Thymus (tissue), 11 donors: ENCODE measurements at regions not wholly inside any gene's neighbourhood (a gene's known extent, or its start where the extent isn't known, plus 50 kb on each side); places are given as distances from the start of the nearest gene placed in this dataset.

Experiments used
- DNase-seq, 9 donors: peaks; one replicate each; pipeline ENCODE4 v3.0.0-alpha.2; 2013; ENCODE audit warnings: low spot score in 9 of 9, low read depth in 6 of 9, missing footprints in 1 of 9
- H3K27ac ChIP-seq, 2 donors: one replicate each; pipeline ENCODE4 v1.5.1; 2013; ENCODE audit warnings: control low read depth in 1 of 2, low read depth in 1 of 2, low read length in 1 of 2, mild to moderate bottlenecking in 1 of 2, moderate library complexity in 1 of 2
- H3K27me3 ChIP-seq, 2 donors: one replicate each; pipeline ENCODE4 v1.5.1; 2013; ENCODE audit warnings: low read length in 1 of 2; ENCODE audit not compliant: control insufficient read depth in 2 of 2, insufficient read depth in 1 of 2
- H3K36me3 ChIP-seq, 2 donors: one replicate each; pipeline ENCODE4 v1.5.1; 2013; ENCODE audit warnings: low read length in 1 of 2, mild to moderate bottlenecking in 1 of 2, moderate library complexity in 1 of 2; ENCODE audit not compliant: control insufficient read depth in 2 of 2, insufficient read depth in 2 of 2
- H3K4me1 ChIP-seq, 2 donors: one replicate each; pipeline ENCODE4 v1.5.1; 2013; ENCODE audit warnings: low read length in 2 of 2; ENCODE audit not compliant: control insufficient read depth in 2 of 2, insufficient read depth in 2 of 2
- H3K4me3 ChIP-seq, 2 donors: one replicate each; pipeline ENCODE4 v1.5.1; 2013; ENCODE audit warnings: low read length in 2 of 2, control low read depth in 1 of 2, mild to moderate bottlenecking in 1 of 2
- H3K9me3 ChIP-seq, 2 donors: one replicate each; pipeline ENCODE4 v1.5.1; 2013; ENCODE audit warnings: low read length in 1 of 2, mild to moderate bottlenecking in 1 of 2; ENCODE audit not compliant: control insufficient read depth in 2 of 2, insufficient read depth in 1 of 2
- WGBS: extraction: QIAGEN DNeasy Blood & Tissue Kit; methylation state at CpG from one replicate; pipeline ENCODE4 v1.1.7; 2013; 5-methylcytosine and 5-hydroxymethylcytosine counted together
- donor health status: healthy.

- Histone ChIP-seq H3K27me3 (no peaks in the 10 kb centered on the region), H3K36me3 (no peaks in the 10 kb centered on the region), H3K27ac (no peak overlapping the region), H3K4me1 (no peaks in the 10 kb centered on the region), H3K9me3 (no peaks in the 10 kb centered on the region), H3K4me3 (no peak overlapping the region)
- DNase-seq, result no peak
Observed at GRCh38 chr6:116982401-116982800, 105.4 kb downstream of the RFX6 start.

DNA sequence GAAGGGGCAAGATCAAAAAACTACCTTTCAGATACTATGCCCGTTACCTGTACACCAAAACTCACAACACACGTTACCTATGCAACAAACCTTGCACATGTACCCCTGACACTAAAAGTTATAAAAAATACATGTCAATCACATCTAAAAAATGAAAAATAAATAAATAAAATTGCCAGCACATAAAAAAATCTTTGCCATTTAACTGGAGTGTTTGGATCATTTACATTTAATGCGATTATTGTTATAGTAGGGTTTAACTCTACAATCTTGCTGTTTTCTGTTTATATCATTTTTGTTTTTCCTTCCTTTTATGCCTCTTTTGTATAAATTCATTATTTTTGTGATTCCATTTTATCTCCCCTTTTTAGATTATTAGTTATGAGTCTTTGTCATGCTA, 106.3 kb downstream of the RFX6 start:
- WGBS, result 96% methylated on average over 3 of the region's 3 CpGs
- Histone ChIP-seq H3K9me3 (no peaks in the 10 kb centered on the region), H3K36me3 (no peaks in the 10 kb centered on the region), H3K27ac (no peak overlapping the region), H3K4me1 (no peaks in the 10 kb centered on the region), H3K27me3 (no peaks in the 10 kb centered on the region), H3K4me3 (no peak overlapping the region)
- no peak for DNase-seq

GRCh38 chr6:116986819-116987218, 109.8 kb downstream of the RFX6 start:
- DNase-seq, result no peak
- Histone ChIP-seq H3K4me1 (no peaks in the 10 kb centered on the region), H3K4me3 (no peak overlapping the region), H3K36me3 (no peaks in the 10 kb centered on the region), H3K27me3 (no peaks in the 10 kb centered on the region), H3K27ac (no peak overlapping the region), H3K9me3 (no peaks in the 10 kb centered on the region)
- WGBS, result 94% methylated on average over 2 of the region's 2 CpGs

DNA sequence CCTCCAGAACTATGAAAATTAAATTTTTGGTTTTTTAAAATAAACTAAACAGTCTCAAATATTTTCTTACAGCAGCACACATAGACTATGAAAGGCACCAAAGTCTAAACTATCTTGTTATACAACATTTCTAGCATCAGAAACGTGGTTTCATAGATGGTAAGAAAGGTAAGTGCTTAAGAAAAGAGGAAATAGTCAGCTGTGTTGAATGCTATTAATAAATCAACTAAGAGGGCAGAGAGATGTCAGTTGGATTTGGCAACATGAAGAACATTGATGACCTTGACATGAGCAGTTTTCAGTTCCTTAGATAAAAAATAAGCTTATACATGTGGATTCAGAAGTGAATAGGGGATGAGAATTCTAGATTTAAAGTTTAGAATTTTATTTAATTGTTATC, 113.6 kb downstream of the RFX6 start:
- H3K36me3 ChIP-seq, result no peaks in the 10 kb centered on the region
- H3K4me1 ChIP-seq, result no peaks in the 10 kb centered on the region
- H3K27ac ChIP-seq, result no peak overlapping the region
- no peak overlapping the region for H3K4me3 ChIP-seq
- no peak for DNase-seq
- H3K9me3 ChIP-seq, result no peaks in the 10 kb centered on the region
- 29% methylated on average over 1 of the region's 1 CpG for WGBS
- no peaks in the 10 kb centered on the region for H3K27me3 ChIP-seq

- Histone ChIP-seq H3K4me3 (no peak overlapping the region), H3K27ac (no peak overlapping the region), H3K36me3 (no peaks in the 10 kb centered on the region), H3K27me3 (no peaks in the 10 kb centered on the region), H3K4me1 (no peaks in the 10 kb centered on the region), H3K9me3 (no peaks in the 10 kb centered on the region)
- DNase-seq, result no peak
Observed at GRCh38 chr6:116992546-116992945, 115.5 kb downstream of the RFX6 start.

DNA sequence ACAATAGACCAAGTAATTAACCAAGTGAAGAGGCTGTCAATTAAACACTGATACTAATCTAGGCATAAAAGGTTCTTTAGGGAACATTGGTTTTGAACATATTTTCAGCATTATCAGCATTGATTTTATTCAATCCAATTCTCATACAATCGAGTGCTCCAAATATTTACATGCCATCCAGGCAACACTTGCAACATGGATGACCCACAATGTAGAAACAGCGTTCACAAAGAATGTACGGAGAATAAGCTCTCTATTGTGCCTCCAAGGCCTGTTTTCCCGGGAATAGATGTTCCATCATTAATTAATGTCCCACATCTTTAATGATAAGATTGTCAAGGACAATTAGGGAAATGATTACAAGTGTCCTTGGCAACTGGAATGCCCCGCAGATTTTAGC, 117.4 kb downstream of the RFX6 start:
- Histone ChIP-seq H3K27me3 (no peaks in the 10 kb centered on the region), H3K36me3 (no peaks in the 10 kb centered on the region), H3K9me3 (no peaks in the 10 kb centered on the region), H3K27ac (no peak overlapping the region), H3K4me1 (no peaks in the 10 kb centered on the region), H3K4me3 (no peak overlapping the region)
- no peak for DNase-seq
- WGBS, result 95% methylated on average over 5 of the region's 5 CpGs

DNA sequence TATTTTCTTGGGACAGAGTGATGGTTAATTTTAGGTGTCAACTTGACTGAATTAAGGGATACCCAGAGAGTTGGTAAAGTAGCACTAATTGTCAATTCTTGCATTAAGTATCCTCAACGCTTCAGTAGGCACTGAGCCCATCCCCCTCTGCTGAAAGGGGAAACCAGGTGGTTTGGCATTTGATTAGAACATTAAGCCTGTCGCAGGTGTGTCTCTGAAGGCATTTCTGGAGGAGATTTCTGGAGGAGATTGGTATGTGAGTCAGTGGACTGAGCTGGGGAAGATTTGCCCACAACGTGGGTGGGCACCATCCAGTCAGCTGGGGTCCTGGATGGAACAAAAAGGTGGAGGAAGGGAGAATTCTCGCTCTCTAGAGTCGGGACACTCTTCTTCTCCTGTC, 119.8 kb downstream of the RFX6 start:
- 62% methylated on average over 5 of the region's 5 CpGs for WGBS
- Histone ChIP-seq H3K27me3 (no peaks in the 10 kb centered on the region), H3K9me3 (no peaks in the 10 kb centered on the region), H3K27ac (no peak overlapping the region), H3K36me3 (no peaks in the 10 kb centered on the region), H3K4me3 (no peak overlapping the region), H3K4me1 (no peaks in the 10 kb centered on the region)
- DNase-seq, result no peak

DNA sequence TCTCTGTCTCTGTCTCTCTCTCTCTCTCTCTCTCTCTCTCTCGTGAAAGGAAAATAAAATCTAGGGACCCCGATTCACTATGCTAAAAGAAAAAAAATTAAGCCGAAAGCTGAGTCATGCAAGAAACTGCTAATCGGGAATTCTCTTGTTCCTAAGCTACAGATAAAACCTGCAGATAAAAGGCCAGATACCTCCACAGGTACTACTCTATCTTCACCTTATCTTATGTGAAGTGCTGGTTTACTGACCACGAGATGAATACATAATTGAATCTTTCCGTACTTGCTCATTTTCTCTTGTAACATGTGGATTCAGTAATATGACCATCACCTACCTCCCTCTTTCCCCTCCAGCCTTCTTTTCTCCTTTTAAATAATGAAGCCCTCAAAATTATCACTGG, 120.5 kb downstream of the RFX6 start:
- WGBS, result 90% methylated on average over 6 of the region's 6 CpGs
- Histone ChIP-seq H3K36me3 (no peaks in the 10 kb centered on the region), H3K27me3 (no peaks in the 10 kb centered on the region), H3K4me1 (no peaks in the 10 kb centered on the region), H3K27ac (no peak overlapping the region), H3K9me3 (no peaks in the 10 kb centered on the region), H3K4me3 (no peak overlapping the region)
- DNase-seq, result no peak

GRCh38 chr6:117007659-117008058, 130.6 kb downstream of the RFX6 start:
- Histone ChIP-seq H3K36me3 (no peaks in the 10 kb centered on the region), H3K9me3 (no peaks in the 10 kb centered on the region), H3K27me3 (no peaks in the 10 kb centered on the region), H3K4me3 (no peak overlapping the region), H3K4me1 (no peaks in the 10 kb centered on the region), H3K27ac (no peak overlapping the region)
- 92% methylated on average over 3 of the region's 3 CpGs for WGBS
- no peak for DNase-seq

DNA sequence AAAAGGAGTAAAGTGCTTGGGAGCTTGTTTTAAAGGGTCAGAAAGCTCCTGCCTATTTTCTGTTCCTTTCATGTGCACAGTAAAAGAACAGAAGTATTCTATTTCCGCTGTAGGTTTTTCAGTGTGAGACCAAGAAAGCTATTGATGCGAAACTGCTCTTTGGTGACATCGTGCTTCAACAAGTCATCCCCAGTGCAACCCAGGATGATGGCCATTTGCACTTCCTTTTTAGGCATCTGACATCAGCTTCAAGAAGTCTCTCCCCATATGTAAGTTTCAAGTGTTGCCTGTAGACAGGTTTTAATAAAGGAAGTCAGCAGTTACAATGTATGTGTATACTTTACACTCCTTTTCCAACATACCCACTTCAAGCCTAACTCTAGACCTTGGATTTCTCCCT, 131.6 kb downstream of the RFX6 start:
- H3K36me3 ChIP-seq, result no peaks in the 10 kb centered on the region
- 88% methylated on average over 3 of the region's 3 CpGs for WGBS

More for the DNA sequence above, 131.6 kb downstream of the RFX6 start:
- Histone ChIP-seq H3K27ac (no peak overlapping the region), H3K27me3 (no peaks in the 10 kb centered on the region), H3K4me1 (no peaks in the 10 kb centered on the region), H3K9me3 (no peaks in the 10 kb centered on the region), H3K4me3 (no peak overlapping the region)
- no peak for DNase-seq
